Bronchial epithelial cell (primary cell): ENCODE measurements at regions not wholly inside any gene's neighbourhood (a gene's known extent, or its start where the extent isn't known, plus 50 kb on each side); places are given as distances from the start of the nearest gene placed in this dataset.
"Not testable (repeated sequence)": the region's sequence is repeated elsewhere in the genome, so short reads cannot be mapped to it uniquely, and the experiment has no call there.

Source experiments
- DNase-seq: peaks from one replicate; pipeline ENCODE4 v3.0.0-alpha.2; 2010; ENCODE audit warnings: low read depth
- FAIRE-seq: peaks from 2 replicates; lab custom pipeline; 2011; peaks lifted over from hg19 to GRCh38; lab: Jason Lieb, UNC
- H3K27me3 ChIP-seq: 2 replicates; pipeline ENCODE4 v1.5.1; 2011; ENCODE audit warnings: low read length; ENCODE audit not compliant: control insufficient read depth, insufficient read depth
- H3K36me3 ChIP-seq: 2 replicates; pipeline ENCODE4 v1.5.1; 2011; ENCODE audit warnings: low read length; ENCODE audit not compliant: control insufficient read depth, insufficient read depth
- H3K4me3 ChIP-seq: 2 replicates; pipeline ENCODE4 v1.5.1; 2011; ENCODE audit warnings: mild to moderate bottlenecking, low read depth, low read length, control low read depth
- CTCF ChIP-seq: IDR thresholded peaks from 2 replicates; pipeline ENCODE4 v1.5.1; 2011; ENCODE audit warnings: mild to moderate bottlenecking, moderate library complexity, low read length, control low read depth, inconsistent platforms; ENCODE audit not compliant: insufficient read depth, severe bottlenecking

GRCh38 chr1:56129837-56130236 is 449.5 kb downstream of the PLPP3 start:
- DNase-seq: no peak
- no peak for FAIRE-seq

GRCh38 chr1:56125316-56125715 is 454.0 kb downstream of the PLPP3 start:
- peak; percentile 70 for DNase-seq
- no peak for FAIRE-seq
- no peaks in the 10 kb centered on the region for H3K36me3 ChIP-seq
- H3K27me3 ChIP-seq: no peaks in the 10 kb centered on the region
- no peak for TF ChIP-seq CTCF
- H3K4me3 ChIP-seq: no peak overlapping the region

More at GRCh38 chr1:56129837-56130236, 449.5 kb downstream of the PLPP3 start:
- no peaks in the 10 kb centered on the region for H3K27me3 ChIP-seq
- no peaks in the 10 kb centered on the region for H3K36me3 ChIP-seq
- TF ChIP-seq CTCF: no peak
- no peak overlapping the region for H3K4me3 ChIP-seq

- no peak for TF ChIP-seq CTCF
- H3K36me3 ChIP-seq: no peaks in the 10 kb centered on the region
- no peak for DNase-seq
- FAIRE-seq: no peak
- H3K27me3 ChIP-seq: no peaks in the 10 kb centered on the region
- H3K4me3 ChIP-seq: no peak overlapping the region
Measured at GRCh38 chr1:56123826-56124225, 455.5 kb downstream of the PLPP3 start.

- TF ChIP-seq CTCF: no peak
- FAIRE-seq (no peak), DNase-seq (no peak)
- H3K36me3 ChIP-seq: no peaks in the 10 kb centered on the region
- H3K4me3 ChIP-seq: no peak overlapping the region
- no peaks in the 10 kb centered on the region for H3K27me3 ChIP-seq
Measured at GRCh38 chr1:56123421-56123820, 455.9 kb downstream of the PLPP3 start.

GRCh38 chr1:56120021-56120420 is 459.3 kb downstream of the PLPP3 start:
- H3K36me3 ChIP-seq: no peaks in the 10 kb centered on the region
- DNase-seq: peak; percentile 5
- no peak for FAIRE-seq
- no peak for TF ChIP-seq CTCF
- H3K4me3 ChIP-seq: no peak overlapping the region
- H3K27me3 ChIP-seq: no peaks in the 10 kb centered on the region

GRCh38 chr1:56118676-56119075 is 460.7 kb downstream of the PLPP3 start:
- H3K27me3 ChIP-seq, DNase-seq, H3K4me3 ChIP-seq, FAIRE-seq, H3K36me3 ChIP-seq: not testable (repeated sequence)
